Ovary (tissue), 3 donors: ENCODE measurements at regions not wholly inside any gene's neighbourhood (a gene's known extent, or its start where the extent isn't known, plus 50 kb on each side); places are given as distances from the start of the nearest gene placed in this dataset.

ENCODE experiments used
- POLR2A ChIP-seq: fragments of 450-650 bp; IDR thresholded peaks from one replicate; pipeline ENCODE4 v1.6.1; 2017; ENCODE audit warnings: antibody characterized with exemption, mild to moderate bottlenecking, moderate library complexity
- TF ChIP-seq, protein P1 (sequence below), 3 donors: fragments of 450-650 bp in 2 of 3; fragments of 200-600 bp in 1 of 3; IDR thresholded peaks; one replicate each; pipeline versions ENCODE4 v1.5.1 to v1.8.0; 2016 to 2022; ENCODE audit warnings: antibody characterized with exemption in 3 of 3, mild to moderate bottlenecking in 1 of 3
- donor health status: DM: no; HTN: no; CAD: no.

DNA sequence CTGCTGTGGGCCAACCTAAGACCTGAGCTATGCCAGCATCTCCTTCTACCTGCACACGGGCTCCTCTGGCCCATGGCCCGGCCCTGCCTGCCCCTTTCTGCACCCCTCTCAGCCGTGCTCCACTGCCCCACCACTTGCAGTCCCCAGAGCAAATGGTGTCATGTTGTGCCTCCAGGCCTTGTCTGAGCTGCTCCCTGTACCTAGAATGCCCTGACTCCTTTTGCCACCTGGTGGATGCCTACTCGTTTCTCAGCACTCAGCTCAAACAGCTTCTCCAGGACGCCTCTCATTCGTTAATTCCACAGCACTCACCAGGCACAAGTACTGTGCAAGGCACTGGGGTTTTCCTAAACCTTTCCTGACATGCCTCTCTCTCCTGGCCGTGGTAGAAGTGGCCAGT is 63.2 kb upstream of the PNMA1 start:
- TF ChIP-seq, protein P1, sequence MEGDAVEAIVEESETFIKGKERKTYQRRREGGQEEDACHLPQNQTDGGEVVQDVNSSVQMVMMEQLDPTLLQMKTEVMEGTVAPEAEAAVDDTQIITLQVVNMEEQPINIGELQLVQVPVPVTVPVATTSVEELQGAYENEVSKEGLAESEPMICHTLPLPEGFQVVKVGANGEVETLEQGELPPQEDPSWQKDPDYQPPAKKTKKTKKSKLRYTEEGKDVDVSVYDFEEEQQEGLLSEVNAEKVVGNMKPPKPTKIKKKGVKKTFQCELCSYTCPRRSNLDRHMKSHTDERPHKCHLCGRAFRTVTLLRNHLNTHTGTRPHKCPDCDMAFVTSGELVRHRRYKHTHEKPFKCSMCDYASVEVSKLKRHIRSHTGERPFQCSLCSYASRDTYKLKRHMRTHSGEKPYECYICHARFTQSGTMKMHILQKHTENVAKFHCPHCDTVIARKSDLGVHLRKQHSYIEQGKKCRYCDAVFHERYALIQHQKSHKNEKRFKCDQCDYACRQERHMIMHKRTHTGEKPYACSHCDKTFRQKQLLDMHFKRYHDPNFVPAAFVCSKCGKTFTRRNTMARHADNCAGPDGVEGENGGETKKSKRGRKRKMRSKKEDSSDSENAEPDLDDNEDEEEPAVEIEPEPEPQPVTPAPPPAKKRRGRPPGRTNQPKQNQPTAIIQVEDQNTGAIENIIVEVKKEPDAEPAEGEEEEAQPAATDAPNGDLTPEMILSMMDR (IDR thresholded peaks at IDR 0.05): no peak
- TF ChIP-seq POLR2A: no peak
